ENCODE measurements at regions not wholly inside any gene's neighbourhood (a gene's known extent, or its start where the extent isn't known, plus 50 kb on each side); places are given as distances from the start of the nearest gene placed in this dataset.

GRCh38 chr14:95391331-95391730 is 71.6 kb upstream of the CLMN start:
- TF ChIP-seq, protein P1, sequence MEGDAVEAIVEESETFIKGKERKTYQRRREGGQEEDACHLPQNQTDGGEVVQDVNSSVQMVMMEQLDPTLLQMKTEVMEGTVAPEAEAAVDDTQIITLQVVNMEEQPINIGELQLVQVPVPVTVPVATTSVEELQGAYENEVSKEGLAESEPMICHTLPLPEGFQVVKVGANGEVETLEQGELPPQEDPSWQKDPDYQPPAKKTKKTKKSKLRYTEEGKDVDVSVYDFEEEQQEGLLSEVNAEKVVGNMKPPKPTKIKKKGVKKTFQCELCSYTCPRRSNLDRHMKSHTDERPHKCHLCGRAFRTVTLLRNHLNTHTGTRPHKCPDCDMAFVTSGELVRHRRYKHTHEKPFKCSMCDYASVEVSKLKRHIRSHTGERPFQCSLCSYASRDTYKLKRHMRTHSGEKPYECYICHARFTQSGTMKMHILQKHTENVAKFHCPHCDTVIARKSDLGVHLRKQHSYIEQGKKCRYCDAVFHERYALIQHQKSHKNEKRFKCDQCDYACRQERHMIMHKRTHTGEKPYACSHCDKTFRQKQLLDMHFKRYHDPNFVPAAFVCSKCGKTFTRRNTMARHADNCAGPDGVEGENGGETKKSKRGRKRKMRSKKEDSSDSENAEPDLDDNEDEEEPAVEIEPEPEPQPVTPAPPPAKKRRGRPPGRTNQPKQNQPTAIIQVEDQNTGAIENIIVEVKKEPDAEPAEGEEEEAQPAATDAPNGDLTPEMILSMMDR (IDR thresholded peaks at IDR 0.05; ENCODE audit: insufficient read depth, low read depth, low read length), result no peak
- no peak for DNase-seq (ENCODE audit: low read depth)
- no peak overlapping the region for H3K4me3 ChIP-seq (ENCODE audit: low read depth, low read length)

DNA sequence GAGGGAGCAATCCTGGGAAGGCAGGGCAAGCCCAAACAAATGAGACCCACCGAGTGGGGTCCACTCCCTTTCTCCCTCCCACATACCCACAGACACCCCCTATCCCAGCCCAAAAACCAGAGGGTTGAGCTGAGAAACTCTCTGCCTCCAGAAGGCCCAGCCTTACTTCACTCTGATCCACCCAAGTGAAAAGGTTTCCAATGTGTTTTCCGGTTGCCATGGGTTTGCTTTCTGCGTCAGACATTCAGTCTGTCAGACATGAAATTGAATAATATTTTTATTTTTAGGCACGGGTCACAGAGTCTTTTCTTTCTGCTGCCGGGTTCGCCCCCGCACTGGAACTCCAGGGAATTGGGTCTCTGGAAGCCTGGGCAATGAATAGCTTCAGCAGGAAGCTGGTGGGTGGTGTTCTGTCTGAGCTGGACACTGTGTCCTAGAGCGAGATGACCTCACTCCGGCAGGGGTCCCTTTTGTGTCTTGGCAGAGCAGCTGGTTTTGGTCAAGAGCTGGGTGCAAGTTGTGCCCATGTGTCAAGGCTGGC is 69.8 kb upstream of the CLMN start:
- TF ChIP-seq, protein P1 (IDR thresholded peaks at IDR 0.05; ENCODE audit: insufficient read depth, low read depth, low read length), result no peak
- no peak overlapping the region for H3K4me3 ChIP-seq (ENCODE audit: low read depth, low read length)
- DNase-seq (ENCODE audit: low read depth), result peak; percentile 12

- TF ChIP-seq, protein P1 (IDR thresholded peaks at IDR 0.05; ENCODE audit: insufficient read depth, low read depth, low read length), result no peak
- no peak overlapping the region for H3K4me3 ChIP-seq (ENCODE audit: low read depth, low read length)
- DNase-seq (ENCODE audit: low read depth), result no peak
Observed at GRCh38 chr14:95388699-95389098, 69.0 kb upstream of the CLMN start.

DNA sequence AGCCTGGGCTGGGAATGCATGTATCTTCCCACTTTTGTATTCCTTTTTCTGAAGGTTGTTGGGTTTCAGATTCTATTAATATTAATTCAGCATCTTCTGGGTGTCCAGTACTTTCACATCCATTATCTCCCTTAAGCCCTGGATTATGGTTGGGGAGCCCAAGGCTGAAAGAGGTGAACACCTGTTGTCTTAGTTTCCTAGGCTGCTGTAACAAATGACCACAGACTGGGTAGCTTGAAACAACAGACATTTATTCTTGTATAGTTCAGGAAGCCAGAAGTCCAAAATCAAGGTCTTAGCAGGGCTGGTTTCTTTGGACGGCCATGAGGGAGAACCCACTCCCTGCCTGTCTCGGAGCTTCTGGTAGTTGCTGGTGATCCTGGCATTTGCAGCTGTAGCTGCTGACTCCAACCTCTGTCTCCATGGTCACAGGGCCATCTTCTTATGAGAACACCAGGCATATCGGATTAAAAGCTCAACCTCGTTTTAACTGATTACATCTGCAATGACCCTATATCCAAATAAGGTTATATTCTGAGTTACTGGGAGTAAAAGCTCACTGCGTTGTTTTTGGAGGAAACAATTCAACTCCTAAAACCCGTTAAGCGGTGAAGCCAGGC is 68.2 kb upstream of the CLMN start:
- TF ChIP-seq, protein P1 (IDR thresholded peaks at IDR 0.05; ENCODE audit: insufficient read depth, low read depth, low read length), result no peak
- DNase-seq (ENCODE audit: low read depth), result no peak
- no peak overlapping the region for H3K4me3 ChIP-seq (ENCODE audit: low read depth, low read length)

GRCh38 chr14:95386536-95387095 is 66.9 kb upstream of the CLMN start:
- H3K4me3 ChIP-seq (ENCODE audit: low read depth, low read length), result no peak overlapping the region
- TF ChIP-seq, protein P1 (IDR thresholded peaks at IDR 0.05; ENCODE audit: insufficient read depth, low read depth, low read length), result no peak
- DNase-seq (ENCODE audit: low read depth), result no peak

- TF ChIP-seq, protein P1 (IDR thresholded peaks at IDR 0.05; ENCODE audit: insufficient read depth, low read depth, low read length), result no peak
Observed at GRCh38 chr14:95385701-95386100, 66.0 kb upstream of the CLMN start.

More at GRCh38 chr14:95385701-95386100, 66.0 kb upstream of the CLMN start:
- H3K4me3 ChIP-seq (ENCODE audit: low read depth, low read length), result no peak overlapping the region
- no peak for DNase-seq (ENCODE audit: low read depth)

All from fibroblast of villous mesenchyme (primary cell).